H1 (cell line): ENCODE measurements at regions not wholly inside any gene's neighbourhood (a gene's known extent, or its start where the extent isn't known, plus 50 kb on each side); places are given as distances from the start of the nearest gene placed in this dataset.

Experiments used
- CHD7 ChIP-seq: fragments of 300-600 bp; sonication (generic); IDR thresholded peaks from 2 replicates; pipeline ENCODE4 v1.7.1; 2012; ENCODE audit warnings: low read length, moderate library complexity, mild to moderate bottlenecking, inconsistent platforms; ENCODE audit not compliant: insufficient replicate concordance
- RAD21 ChIP-seq, 2 experiments: IDR thresholded peaks in 1 of 2; conservative IDR thresholded peaks in 1 of 2; 2 replicates each; pipeline ENCODE4 v1.6.1; 2011; ENCODE audit warnings: low read depth in 2 of 2, low read length in 2 of 2, improper control_type of control experiment in 1 of 2, inconsistent platforms in 1 of 2, mild to moderate bottlenecking in 1 of 2, moderate library complexity in 1 of 2

GRCh38 chr18:42141439-42141838, 186.4 kb downstream of the PIK3C3 start (continued):
- TF ChIP-seq CHD7 (no peak), RAD21 (IDR thresholded peaks at IDR 0.05 in 1 of 2, conservative IDR thresholded peaks at IDR 0.05 in 1 of 2; ENCODE audit: low read depth in 2 of 2, low read length in 2 of 2) (peak; percentile 30 to 39)
